Neutrophil (primary cell): ENCODE measurements at regions not wholly inside any gene's neighbourhood (a gene's known extent, or its start where the extent isn't known, plus 50 kb on each side); places are given as distances from the start of the nearest gene placed in this dataset.
"Not testable (repeated sequence)": the region's sequence is repeated elsewhere in the genome, so short reads cannot be mapped to it uniquely, and the experiment has no call there.

Experiments
- H3K27ac ChIP-seq: fragments of 200-600 bp; sonication (generic); 2 replicates; pipeline ENCODE4 v1.5.1; 2016; ENCODE audit warnings: mild to moderate bottlenecking, moderate library complexity
- H3K27me3 ChIP-seq: fragments of 200-600 bp; sonication (generic); 2 replicates; pipeline ENCODE4 v1.6.0; 2016; ENCODE audit warnings: mild to moderate bottlenecking
- H3K36me3 ChIP-seq: fragments of 200-600 bp; sonication (generic); 2 replicates; pipeline ENCODE4 v1.5.1; 2017
- H3K4me1 ChIP-seq, 2 experiments: fragments of 200-600 bp in 1 of 2; sonication (generic) in 1 of 2; 1 replicate in 1 of 2; 2 replicates in 1 of 2; pipeline versions ENCODE4 v1.5.1 to v1.6.1; 2013 to 2016; ENCODE audit warnings: low read depth in 1 of 2, low read length in 1 of 2, mild to moderate bottlenecking in 1 of 2, moderate library complexity in 1 of 2; ENCODE audit not compliant: control insufficient read depth in 1 of 2, insufficient read depth in 1 of 2
- H3K4me3 ChIP-seq, 2 experiments: fragments of 200-600 bp in 1 of 2; sonication (generic) in 1 of 2; 1 replicate in 1 of 2; 2 replicates in 1 of 2; pipeline ENCODE4 v1.5.1; 2013 to 2016; ENCODE audit warnings: low read depth in 1 of 2, low read length in 1 of 2, mild to moderate bottlenecking in 1 of 2, moderate library complexity in 1 of 2
- H3K9me3 ChIP-seq: fragments of 200-600 bp; sonication (generic); 2 replicates; pipeline ENCODE4 v1.5.1; 2016
- TF ChIP-seq, protein P1 (sequence below): fragments of 200-600 bp; sonication (generic); IDR thresholded peaks from 2 replicates; pipeline ENCODE4 v1.5.1; 2016; ENCODE audit warnings: antibody characterized with exemption

DNA sequence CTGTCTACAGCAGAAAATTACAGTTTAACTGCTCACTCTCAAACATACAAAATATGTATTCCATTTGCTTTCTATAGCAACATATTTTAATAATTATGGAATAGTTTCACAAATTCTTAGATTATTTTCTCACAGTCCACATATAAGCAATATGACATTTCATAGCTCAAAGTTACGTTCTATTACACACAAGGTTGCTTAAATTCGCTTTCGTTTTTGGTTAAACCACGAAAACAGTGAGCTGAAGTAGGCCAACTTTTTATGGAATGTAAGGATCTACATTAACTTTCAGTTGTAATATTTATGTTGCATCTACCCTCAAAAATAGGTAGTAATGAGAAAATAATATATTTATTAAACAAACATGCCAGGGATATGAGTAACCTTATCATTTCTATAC lies 966.0 kb upstream of the ACO1 start:
- Histone ChIP-seq H3K36me3 (no peaks in the 10 kb centered on the region), H3K9me3 (no peaks in the 10 kb centered on the region), H3K4me3 (no peak overlapping the region), H3K27ac (no peak overlapping the region), H3K27me3 (no peaks in the 10 kb centered on the region), H3K4me1 (no peaks in the 10 kb centered on the region)
- TF ChIP-seq, protein P1, sequence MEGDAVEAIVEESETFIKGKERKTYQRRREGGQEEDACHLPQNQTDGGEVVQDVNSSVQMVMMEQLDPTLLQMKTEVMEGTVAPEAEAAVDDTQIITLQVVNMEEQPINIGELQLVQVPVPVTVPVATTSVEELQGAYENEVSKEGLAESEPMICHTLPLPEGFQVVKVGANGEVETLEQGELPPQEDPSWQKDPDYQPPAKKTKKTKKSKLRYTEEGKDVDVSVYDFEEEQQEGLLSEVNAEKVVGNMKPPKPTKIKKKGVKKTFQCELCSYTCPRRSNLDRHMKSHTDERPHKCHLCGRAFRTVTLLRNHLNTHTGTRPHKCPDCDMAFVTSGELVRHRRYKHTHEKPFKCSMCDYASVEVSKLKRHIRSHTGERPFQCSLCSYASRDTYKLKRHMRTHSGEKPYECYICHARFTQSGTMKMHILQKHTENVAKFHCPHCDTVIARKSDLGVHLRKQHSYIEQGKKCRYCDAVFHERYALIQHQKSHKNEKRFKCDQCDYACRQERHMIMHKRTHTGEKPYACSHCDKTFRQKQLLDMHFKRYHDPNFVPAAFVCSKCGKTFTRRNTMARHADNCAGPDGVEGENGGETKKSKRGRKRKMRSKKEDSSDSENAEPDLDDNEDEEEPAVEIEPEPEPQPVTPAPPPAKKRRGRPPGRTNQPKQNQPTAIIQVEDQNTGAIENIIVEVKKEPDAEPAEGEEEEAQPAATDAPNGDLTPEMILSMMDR = no peak

DNA sequence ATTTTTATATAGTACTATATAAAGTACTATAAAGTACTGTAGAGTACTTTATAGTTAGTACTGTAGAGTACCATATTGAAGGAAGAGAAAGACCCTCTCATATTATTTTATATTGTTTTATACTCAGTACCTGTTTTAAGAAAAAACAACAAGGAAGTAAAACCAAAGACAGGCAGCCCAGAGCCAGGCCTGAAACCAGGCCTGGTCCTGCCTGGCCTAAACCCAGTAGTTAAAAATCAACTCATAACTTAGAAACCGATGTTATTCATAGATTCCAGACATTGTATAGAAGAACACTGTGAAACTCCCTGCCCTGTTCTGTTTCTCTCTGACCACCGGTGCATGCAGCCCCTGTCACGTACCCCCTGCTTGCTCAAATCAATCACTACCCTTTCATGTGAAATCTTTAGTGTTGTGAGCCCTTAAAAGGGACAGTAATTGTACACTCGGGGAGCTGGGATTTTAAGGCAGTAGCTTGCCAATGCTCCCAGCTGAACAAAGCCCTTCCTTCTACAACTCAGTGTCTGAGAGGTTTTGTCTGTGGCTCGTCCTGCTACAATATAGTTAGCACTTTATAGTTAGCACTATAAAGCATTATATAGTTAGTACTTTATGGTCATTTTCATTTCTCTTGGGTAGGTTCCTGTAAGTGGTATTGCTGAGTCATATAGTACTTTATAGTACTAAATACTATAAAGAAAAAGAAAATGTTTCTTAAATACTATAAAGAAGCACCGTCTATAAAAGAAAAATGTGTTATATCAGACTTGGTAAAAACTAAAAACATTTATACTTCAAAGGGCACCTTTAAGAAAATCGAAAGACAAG lies 940.6 kb upstream of the ACO1 start:
- not testable (repeated sequence) for H3K4me3 ChIP-seq, H3K27ac ChIP-seq, H3K27me3 ChIP-seq

DNA sequence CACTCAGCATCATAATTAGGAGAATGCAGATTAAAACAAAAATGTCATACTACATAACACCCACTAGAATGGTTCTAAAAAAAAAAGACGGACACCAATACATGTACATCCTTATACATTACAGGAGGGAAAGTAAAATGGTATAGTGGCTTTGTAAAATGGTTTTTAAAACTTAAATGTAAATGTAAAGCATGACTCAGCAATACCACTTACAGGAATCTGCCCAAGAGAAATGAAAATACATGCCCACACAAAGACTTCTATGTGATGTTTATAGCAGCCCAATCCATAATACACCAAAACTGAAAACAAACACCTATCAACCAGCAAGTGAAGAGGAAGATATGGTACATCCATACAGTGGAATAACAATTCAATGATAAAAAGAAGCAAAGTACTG lies 939.1 kb upstream of the ACO1 start:
- Histone ChIP-seq H3K27me3 (no peaks in the 10 kb centered on the region), H3K27ac (no peak overlapping the region), H3K4me3 (no peak overlapping the region), H3K9me3 (no peaks in the 10 kb centered on the region), H3K36me3 (no peaks in the 10 kb centered on the region), H3K4me1 (no peaks in the 10 kb centered on the region)
- TF ChIP-seq, protein P1 = no peak

More for the DNA sequence above, 940.6 kb upstream of the ACO1 start:
- H3K4me1 ChIP-seq, H3K9me3 ChIP-seq, H3K36me3 ChIP-seq: not testable (repeated sequence)

- Histone ChIP-seq H3K9me3 (no peaks in the 10 kb centered on the region), H3K36me3 (no peaks in the 10 kb centered on the region), H3K27me3 (no peaks in the 10 kb centered on the region), H3K4me1 (no peaks in the 10 kb centered on the region), H3K4me3 (no peak overlapping the region), H3K27ac (no peak overlapping the region)
- TF ChIP-seq, protein P1 = no peak
Measured at GRCh38 chr9:31445960-31446359, 938.5 kb upstream of the ACO1 start.

- Histone ChIP-seq H3K9me3 (no peaks in the 10 kb centered on the region), H3K4me1 (no peaks in the 10 kb centered on the region), H3K36me3 (no peaks in the 10 kb centered on the region), H3K27ac (no peak overlapping the region), H3K4me3 (no peak overlapping the region), H3K27me3 (no peaks in the 10 kb centered on the region)
- TF ChIP-seq, protein P1 = no peak
Measured at GRCh38 chr9:31467075-31467474, 917.4 kb upstream of the ACO1 start.

DNA sequence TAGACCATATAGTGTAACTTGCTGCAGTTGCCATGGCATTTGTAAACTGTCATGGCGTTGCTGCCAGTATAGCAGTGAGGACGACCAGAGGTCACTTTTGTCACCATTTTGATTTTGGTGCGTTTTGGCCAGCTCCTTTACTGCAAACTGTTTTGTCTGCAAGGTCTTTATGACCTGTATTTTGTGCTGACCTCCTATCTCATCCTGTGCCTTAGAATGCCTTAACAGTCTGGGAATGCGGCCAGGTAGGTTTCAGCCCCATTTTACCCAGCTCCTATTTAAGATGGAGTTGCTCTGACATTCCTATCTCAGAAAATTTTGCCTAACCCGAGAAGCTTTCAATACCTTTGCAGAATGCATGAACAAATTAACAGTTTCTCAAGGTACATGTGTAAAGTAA lies 914.4 kb upstream of the ACO1 start:
- no peaks in the 10 kb centered on the region for H3K36me3 ChIP-seq
- H3K27ac ChIP-seq = no peak overlapping the region
- no peaks in the 10 kb centered on the region for H3K9me3 ChIP-seq
- TF ChIP-seq, protein P1 = no peak
- H3K4me3 ChIP-seq = no peak overlapping the region
- H3K4me1 ChIP-seq = no peaks in the 10 kb centered on the region
- no peaks in the 10 kb centered on the region for H3K27me3 ChIP-seq
